Cardiac fibroblast (primary cell): ENCODE measurements at regions not wholly inside any gene's neighbourhood (a gene's known extent, or its start where the extent isn't known, plus 50 kb on each side); places are given as distances from the start of the nearest gene placed in this dataset.
A peak's percentile ranks its signal among the peaks of the same experiment; 100 is the strongest.

Experiments used
- DNase-seq, 2 donors: peaks; one replicate each; pipeline versions ENCODE4 v3.0.0 to v3.0.0-alpha.2; 2010; ENCODE audit warnings: low read depth in 2 of 2
- H3K4me3 ChIP-seq, 2 donors: replicated peaks in 1 of 2; 1 replicate in 1 of 2; 2 replicates in 1 of 2; pipeline ENCODE4 v1.5.1; 2011; ENCODE audit warnings: low read depth in 2 of 2, low read length in 2 of 2, mild to moderate bottlenecking in 2 of 2, moderate library complexity in 1 of 2
- TF ChIP-seq, protein P1 (sequence below): IDR thresholded peaks from one replicate; pipeline ENCODE4 v1.5.1; 2011; ENCODE audit warnings: low read depth, mild to moderate bottlenecking, low read length, inconsistent platforms

DNA sequence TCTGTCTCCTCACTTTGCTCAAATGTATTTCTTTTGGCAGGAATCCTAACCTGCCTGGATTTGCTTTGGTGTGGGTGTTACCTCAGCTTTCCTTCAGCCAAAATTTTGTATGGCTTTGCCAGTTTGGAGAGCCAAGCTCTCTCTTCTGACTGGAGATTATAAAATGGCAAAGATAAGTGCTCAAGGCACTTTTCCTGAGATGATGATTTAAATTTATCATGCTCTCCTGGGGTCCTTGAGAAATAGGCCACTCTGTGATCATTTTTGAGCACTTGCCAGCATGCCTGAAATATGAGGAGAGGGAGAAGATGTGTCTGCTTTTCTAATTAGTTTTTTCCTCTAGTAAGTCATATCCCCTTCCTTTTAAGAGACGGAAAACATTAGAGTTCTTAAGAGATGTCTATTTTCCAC, 683.0 kb downstream of the SLC4A3 start:
- TF ChIP-seq, protein P1, sequence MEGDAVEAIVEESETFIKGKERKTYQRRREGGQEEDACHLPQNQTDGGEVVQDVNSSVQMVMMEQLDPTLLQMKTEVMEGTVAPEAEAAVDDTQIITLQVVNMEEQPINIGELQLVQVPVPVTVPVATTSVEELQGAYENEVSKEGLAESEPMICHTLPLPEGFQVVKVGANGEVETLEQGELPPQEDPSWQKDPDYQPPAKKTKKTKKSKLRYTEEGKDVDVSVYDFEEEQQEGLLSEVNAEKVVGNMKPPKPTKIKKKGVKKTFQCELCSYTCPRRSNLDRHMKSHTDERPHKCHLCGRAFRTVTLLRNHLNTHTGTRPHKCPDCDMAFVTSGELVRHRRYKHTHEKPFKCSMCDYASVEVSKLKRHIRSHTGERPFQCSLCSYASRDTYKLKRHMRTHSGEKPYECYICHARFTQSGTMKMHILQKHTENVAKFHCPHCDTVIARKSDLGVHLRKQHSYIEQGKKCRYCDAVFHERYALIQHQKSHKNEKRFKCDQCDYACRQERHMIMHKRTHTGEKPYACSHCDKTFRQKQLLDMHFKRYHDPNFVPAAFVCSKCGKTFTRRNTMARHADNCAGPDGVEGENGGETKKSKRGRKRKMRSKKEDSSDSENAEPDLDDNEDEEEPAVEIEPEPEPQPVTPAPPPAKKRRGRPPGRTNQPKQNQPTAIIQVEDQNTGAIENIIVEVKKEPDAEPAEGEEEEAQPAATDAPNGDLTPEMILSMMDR = no peak
- H3K4me3 ChIP-seq = no peak overlapping the region
- peak in 1 of 2 donors; percentile 12 for DNase-seq

DNA sequence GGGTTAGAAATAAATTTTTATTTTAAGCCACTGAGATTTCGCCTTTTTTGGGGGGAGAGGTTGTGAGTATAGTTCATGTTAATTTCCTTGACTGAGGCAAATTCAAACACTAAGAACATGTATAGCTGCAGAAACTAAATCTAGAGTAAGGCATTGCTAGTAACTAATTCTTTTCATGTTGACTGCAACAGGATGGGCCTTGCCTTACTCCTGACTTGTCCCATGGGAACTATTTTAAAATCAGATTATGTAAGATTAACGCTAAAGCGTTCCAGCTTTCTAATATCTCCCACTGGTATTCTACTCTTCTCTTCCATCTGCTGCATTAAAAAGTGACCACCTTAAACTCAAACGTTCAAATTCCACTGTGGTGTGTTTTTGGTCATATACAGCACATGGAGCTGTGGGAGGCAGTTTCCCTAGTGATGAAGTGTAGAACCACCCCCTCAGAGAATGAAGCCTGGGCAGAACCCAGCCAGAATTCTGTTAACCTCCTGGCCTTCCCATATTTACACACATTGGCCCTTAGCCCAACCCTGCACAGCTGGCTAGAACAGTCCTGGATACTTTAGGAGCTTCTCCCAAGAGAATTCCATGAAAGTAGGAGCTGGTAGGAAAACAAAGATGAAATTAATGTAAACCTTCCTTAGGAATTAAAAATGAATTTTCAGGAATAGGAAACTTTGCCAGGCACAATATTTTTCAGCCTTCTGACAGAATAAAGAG, 687.8 kb downstream of the SLC4A3 start:
- H3K4me3 ChIP-seq = no peak overlapping the region
- TF ChIP-seq, protein P1 = no peak
- DNase-seq = peak in 1 of 2 donors; percentile 26

DNA sequence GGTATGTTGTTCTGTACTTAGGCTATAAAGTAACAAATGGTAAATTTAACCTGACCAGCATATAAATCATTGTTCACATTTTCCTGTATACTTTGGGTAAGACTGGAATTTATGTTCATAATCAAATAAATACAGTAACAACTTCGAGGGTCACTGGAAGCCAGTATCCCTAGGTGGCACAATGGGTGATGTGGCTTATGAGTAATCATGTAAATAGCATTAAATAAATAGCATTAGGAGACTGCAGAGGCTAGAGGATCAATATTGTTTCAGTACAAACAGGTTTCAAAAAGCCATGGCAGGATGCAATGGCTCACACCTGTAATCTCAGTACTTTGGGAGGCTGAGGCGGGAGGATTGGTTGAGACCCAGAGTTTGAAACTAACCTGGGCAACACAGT, 690.6 kb downstream of the SLC4A3 start:
- H3K4me3 ChIP-seq = no peak overlapping the region
- DNase-seq = no peak
- TF ChIP-seq, protein P1 = no peak

DNA sequence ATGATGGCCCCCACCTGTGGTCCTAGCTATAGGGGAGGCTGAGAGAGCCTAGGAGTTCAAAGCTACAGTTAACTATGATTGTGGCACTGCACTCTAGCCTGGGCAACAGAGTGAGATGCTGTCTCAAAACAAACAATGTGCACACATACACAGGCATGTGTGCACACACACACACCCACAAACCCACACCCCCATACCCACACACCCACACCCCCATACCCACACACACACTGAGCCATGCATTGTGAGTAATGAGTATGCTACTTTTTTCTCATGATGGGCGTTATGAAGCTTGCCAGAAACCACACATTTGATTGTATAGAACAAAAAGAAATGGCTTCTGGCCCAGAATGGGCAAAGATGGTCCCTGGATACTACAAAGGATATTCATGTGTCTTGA, 691.1 kb downstream of the SLC4A3 start:
- no peak for DNase-seq
- no peak overlapping the region for H3K4me3 ChIP-seq
- TF ChIP-seq, protein P1 = no peak

DNA sequence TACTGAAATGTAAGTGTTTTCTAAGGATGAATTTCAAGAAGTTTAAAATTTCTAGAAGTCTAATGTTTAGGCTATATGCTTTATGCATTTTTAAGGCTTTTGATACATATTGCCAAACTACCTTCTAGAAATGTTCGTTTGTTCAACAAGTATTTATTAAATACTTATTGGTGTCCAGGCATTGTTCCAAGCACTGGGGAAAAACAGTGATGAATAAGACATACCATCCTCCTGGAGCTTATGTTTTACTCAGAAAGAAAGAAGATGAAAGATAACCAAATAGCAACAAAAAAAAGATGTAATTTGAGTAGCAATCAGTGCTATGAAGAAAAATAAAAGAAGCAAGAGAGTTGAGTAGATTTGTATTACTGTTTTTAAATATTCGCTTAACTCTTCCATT, 692.9 kb downstream of the SLC4A3 start:
- H3K4me3 ChIP-seq = no peak overlapping the region
- DNase-seq = peak; percentile 2 to 27
- TF ChIP-seq, protein P1 = no peak

DNA sequence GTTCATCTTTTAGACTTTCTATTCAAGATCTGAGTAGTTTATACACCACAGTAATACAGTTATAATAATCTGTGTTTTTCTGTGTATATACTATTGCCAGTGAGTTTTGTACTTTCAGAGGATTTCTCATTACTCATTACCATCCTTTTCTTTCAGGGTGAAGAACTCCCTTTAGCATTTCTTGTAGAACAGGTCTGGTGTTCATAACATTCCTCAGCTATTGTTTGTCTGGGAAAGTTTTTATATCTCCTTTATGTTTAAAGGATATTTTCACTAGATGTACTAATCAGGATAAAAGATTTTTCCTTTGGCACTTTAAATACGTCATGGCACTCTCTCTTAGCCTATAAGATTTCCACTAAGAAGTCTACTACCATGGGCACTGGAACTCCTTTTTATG, 705.5 kb downstream of the SLC4A3 start:
- TF ChIP-seq, protein P1 = no peak
- H3K4me3 ChIP-seq = no peak overlapping the region
- no peak for DNase-seq

DNA sequence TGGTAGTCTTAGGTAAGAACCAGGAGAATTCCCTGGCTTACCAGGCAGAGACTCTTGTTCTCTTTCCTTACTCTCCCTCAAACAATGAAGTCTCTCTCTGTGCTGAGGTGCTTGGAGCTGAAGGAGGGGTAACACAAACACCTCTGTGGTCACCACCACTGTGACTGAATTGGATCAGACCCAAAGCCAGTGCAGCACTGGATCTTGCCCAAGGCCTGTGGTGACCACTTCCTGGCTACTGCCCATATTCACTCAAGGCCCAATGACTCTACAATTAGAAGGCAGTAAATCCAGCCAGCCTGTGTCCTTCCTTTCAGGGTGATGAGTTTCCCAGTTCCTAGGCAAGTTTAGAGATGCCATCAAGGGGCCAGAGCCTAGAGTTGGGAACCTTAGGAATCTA, 706.8 kb downstream of the SLC4A3 start:
- DNase-seq = peak; percentile 3 to 11
- no peak overlapping the region for H3K4me3 ChIP-seq
- TF ChIP-seq, protein P1 = no peak
